ENCODE measurements at regions not wholly inside any gene's neighbourhood (a gene's known extent, or its start where the extent isn't known, plus 50 kb on each side); places are given as distances from the start of the nearest gene placed in this dataset.
"Not testable (repeated sequence)": the region's sequence is repeated elsewhere in the genome, so short reads cannot be mapped to it uniquely, and the experiment has no call there.

DNA sequence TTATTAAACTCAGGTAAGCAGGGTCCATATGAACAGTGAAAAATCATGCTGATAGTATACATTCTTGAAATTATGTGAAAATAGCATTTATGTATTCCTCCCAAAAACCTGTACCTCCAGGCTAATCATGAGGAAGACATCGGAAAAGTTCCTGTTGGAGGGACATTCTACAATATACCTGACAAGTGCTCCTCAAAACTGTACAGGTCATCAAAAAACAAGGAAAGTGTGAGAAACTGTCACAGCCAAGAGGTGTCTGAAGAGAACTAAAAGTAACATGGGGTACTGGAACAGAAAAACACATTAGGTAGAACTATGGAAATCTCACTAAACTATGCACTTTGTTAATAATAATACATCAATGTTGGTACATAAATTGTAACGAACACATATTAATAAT is 326.7 kb downstream of the CRPPA start:
- no peak overlapping the region for H3K27ac Mint-ChIP-seq
- DNase-seq: no peak
- H3K36me3 Mint-ChIP-seq: no peaks in the 10 kb centered on the region
- no peaks in the 10 kb centered on the region for H3K4me1 Mint-ChIP-seq
- H3K27me3 Mint-ChIP-seq: no peaks in the 10 kb centered on the region
- no peak overlapping the region for H3K4me3 Mint-ChIP-seq
- H3K9me3 Mint-ChIP-seq: no peaks in the 10 kb centered on the region

DNA sequence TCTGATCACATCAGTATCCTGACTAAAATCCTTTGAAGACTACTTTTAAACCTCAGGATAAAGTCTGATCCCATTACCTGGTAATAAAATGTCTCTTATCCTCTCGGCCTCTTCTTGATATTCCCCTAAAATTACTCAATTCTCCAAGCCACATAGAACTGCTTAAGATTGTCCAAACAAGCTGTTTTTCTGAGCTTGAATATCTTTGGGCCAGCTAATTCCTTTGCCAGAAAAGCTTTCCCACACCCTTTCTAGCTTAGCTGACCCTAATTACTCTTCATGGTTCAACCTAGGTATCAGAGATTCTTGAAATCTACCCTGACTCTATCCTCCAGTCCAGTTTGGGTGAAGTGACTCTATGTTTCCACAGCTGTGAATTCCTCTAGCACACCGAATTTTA is 328.6 kb downstream of the CRPPA start:
- H3K9me3 Mint-ChIP-seq: no peaks in the 10 kb centered on the region
- no peaks in the 10 kb centered on the region for H3K27me3 Mint-ChIP-seq

DNA sequence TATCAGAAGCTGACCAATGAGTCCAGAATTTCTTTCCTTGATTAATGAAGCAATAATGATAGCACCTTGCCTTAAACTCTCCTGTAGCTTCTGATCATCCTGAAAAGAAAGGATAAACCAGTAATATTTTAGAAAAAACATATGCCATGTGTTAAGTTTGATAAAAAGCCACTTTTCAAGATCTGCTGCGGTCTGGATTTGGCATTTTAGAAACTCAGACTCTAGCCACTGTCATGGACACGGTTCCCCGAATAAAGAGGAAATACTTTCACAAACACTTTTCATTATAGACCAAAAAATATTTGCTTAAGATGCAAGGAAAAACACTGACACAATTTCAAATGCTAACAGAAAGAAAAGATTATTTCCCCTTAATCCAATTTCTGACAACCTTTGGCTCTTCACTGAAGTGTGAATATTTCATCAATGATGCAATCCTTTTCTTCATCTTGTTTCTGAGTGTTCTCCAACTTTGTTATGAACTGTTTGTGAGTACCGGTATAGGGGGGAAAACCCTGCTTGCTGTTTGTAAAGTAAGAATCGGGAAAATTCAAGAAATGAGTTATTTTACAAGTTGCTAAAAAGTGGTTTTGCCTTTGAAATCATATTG is 329.5 kb downstream of the CRPPA start:
- H3K27ac Mint-ChIP-seq: no peak overlapping the region
- H3K36me3 Mint-ChIP-seq: no peaks in the 10 kb centered on the region
- no peaks in the 10 kb centered on the region for H3K9me3 Mint-ChIP-seq
- DNase-seq: no peak
- no peaks in the 10 kb centered on the region for H3K4me1 Mint-ChIP-seq
- H3K4me3 Mint-ChIP-seq: no peak overlapping the region
- no peaks in the 10 kb centered on the region for H3K27me3 Mint-ChIP-seq

More for the DNA sequence above, 328.6 kb downstream of the CRPPA start:
- no peak overlapping the region for H3K4me3 Mint-ChIP-seq
- no peaks in the 10 kb centered on the region for H3K36me3 Mint-ChIP-seq
- no peak for DNase-seq
- H3K4me1 Mint-ChIP-seq: no peaks in the 10 kb centered on the region
- no peak overlapping the region for H3K27ac Mint-ChIP-seq

DNA sequence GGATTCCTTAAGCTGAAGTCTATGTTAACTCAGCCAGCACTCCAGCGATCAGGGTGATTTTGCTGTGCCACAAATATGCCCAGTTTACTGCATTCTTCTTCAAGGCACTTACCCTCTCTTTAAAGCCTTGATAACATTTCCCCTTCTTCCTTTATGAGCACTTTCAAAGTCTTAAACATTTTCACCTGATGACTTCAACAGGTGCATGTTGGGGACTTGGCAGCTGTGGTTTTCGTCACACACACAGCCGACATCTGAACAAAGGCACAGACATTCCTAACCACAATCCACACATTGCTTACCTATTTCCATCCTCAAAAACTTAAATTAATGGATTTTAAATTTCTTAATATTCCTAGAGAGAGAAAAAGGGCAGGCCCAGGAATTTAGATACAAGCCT is 331.5 kb downstream of the CRPPA start:
- H3K4me1 Mint-ChIP-seq: no peaks in the 10 kb centered on the region
- no peak overlapping the region for H3K4me3 Mint-ChIP-seq
- no peak for DNase-seq
- no peaks in the 10 kb centered on the region for H3K9me3 Mint-ChIP-seq
- no peak overlapping the region for H3K27ac Mint-ChIP-seq
- H3K27me3 Mint-ChIP-seq: no peaks in the 10 kb centered on the region
- no peaks in the 10 kb centered on the region for H3K36me3 Mint-ChIP-seq

DNA sequence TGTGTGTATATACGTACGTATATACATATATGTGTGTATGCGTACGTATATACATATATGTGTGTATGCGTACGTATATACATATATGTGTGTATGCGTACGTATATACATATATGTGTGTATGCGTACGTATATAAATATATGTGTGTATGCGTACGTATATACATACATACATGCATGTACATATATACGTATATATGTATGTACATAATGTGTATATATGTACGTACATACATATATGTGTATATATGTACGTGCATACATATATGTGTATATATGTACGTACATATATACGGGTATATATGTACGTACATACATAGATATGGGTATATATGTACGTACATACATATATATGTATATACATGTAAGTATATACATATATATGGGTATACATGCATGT is 332.1 kb downstream of the CRPPA start:
- Mint-ChIP-seq H3K4me1 (no peaks in the 10 kb centered on the region), H3K36me3 (no peaks in the 10 kb centered on the region), H3K4me3 (no peak overlapping the region), H3K27ac (no peak overlapping the region), H3K27me3 (no peaks in the 10 kb centered on the region), H3K9me3 (no peaks in the 10 kb centered on the region)
- DNase-seq: no peak

DNA sequence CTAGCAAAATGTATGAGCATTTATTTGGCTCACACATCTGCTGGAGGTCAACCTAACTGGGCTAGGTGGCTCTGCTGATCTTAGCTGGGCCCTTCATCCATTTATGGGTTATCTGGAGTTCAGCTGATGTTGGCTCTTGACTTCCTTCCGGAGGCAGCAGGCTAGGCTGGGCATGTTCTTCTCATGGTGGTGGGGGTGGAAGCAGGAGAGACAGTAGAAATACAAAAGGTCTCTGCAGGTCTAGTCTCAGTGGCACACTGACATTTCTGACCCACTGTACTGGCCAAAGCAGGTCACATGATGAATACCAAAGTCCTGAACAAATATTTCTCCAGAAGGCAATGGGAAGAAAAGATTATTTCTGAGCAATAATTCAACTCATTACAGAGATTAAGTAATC is 334.6 kb downstream of the CRPPA start:
- Mint-ChIP-seq H3K27me3 (no peaks in the 10 kb centered on the region), H3K4me1 (no peaks in the 10 kb centered on the region), H3K36me3 (no peaks in the 10 kb centered on the region), H3K9me3 (no peaks in the 10 kb centered on the region), H3K27ac (no peak overlapping the region), H3K4me3 (no peak overlapping the region)
- no peak for DNase-seq

DNA sequence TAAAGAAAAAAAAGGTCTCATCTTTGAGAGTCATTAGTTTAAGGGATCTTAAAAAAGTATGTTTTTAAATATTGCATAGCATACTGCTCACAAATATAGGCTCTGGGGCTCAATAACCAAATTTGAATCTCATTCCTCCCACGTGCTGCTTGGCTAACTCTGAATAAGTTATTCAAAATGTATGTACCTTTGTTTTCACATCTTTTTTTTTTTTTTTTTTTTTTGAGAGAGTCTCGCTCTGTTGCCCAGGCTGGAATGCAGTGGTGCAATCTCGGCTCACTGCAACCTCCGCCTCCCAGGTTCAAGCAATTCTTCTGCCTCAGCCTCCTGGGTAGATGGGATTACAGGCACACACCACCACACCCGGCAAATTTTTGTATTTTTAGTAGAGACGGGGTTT is 335.6 kb downstream of the CRPPA start:
- H3K27me3 Mint-ChIP-seq, H3K9me3 Mint-ChIP-seq: not testable (repeated sequence)

DNA sequence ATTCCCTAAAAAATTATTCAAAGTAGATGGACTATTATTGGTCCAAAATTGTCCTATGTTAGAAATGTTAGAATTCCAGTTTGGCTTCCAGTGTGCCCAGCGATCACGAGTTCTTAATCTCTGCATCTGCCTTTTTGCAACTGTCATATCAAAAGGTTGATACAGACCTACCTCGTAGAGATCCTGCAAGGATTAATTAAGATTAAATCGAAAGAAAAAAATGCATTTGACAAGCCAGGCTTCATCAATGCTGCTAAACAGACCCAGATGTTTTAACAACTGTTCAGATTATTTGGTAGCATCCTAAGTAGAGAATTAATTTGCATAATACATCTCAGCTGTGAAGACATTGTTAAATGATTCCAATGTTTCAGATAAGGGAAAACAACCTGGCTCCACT is 336.5 kb downstream of the CRPPA start:
- H3K4me3 Mint-ChIP-seq: no peak overlapping the region
- H3K27me3 Mint-ChIP-seq: no peaks in the 10 kb centered on the region
- DNase-seq: no peak
- H3K27ac Mint-ChIP-seq: no peak overlapping the region
- no peaks in the 10 kb centered on the region for H3K4me1 Mint-ChIP-seq
- no peaks in the 10 kb centered on the region for H3K9me3 Mint-ChIP-seq
- no peaks in the 10 kb centered on the region for H3K36me3 Mint-ChIP-seq

More for the DNA sequence above, 335.6 kb downstream of the CRPPA start:
- H3K4me1 Mint-ChIP-seq, H3K27ac Mint-ChIP-seq, DNase-seq, H3K36me3 Mint-ChIP-seq, H3K4me3 Mint-ChIP-seq: not testable (repeated sequence)

DNA sequence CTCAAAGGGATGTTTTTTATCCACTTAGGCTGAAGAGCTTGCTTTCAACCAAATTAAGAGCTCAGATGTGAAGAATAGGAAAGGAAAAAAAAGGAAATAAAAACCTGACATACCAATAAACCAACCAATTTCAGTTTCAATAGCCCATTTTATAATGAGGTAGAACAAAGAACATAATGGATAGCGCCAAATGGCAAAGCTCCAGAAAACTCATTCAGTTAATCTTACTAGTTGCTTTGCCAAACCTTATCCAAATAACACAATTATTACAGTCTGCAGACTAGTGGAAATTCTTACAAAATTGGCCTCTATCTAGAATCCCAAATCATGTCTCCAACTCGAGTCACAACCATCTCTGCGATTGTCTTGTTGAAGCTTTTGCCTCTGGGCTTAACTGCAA is 337.0 kb downstream of the CRPPA start:
- no peaks in the 10 kb centered on the region for H3K27me3 Mint-ChIP-seq
- no peaks in the 10 kb centered on the region for H3K9me3 Mint-ChIP-seq
- no peak overlapping the region for H3K27ac Mint-ChIP-seq
- DNase-seq: no peak
- no peak overlapping the region for H3K4me3 Mint-ChIP-seq
- no peaks in the 10 kb centered on the region for H3K4me1 Mint-ChIP-seq
- no peaks in the 10 kb centered on the region for H3K36me3 Mint-ChIP-seq

DNA sequence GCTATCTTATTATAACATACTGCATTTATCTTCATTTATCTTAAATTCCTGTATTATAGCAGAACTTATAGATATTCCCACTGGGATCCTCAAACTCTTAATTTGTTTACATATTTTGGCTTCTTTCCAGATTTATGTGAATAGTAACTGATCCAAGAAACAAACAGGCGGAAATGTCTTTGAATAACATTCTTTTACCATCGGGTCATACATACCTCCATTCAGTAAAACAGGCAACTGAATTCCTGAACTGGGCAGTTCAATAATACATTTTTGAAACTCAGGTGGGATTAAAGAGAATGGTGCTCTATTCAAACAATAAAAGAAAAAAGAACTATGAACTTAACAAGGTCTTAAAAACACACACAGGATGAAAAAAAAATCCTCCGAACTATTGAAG is 337.4 kb downstream of the CRPPA start:
- no peaks in the 10 kb centered on the region for H3K4me1 Mint-ChIP-seq
- no peak overlapping the region for H3K4me3 Mint-ChIP-seq
- H3K36me3 Mint-ChIP-seq: no peaks in the 10 kb centered on the region
- DNase-seq: no peak
- no peaks in the 10 kb centered on the region for H3K9me3 Mint-ChIP-seq
- no peaks in the 10 kb centered on the region for H3K27me3 Mint-ChIP-seq
- no peak overlapping the region for H3K27ac Mint-ChIP-seq

DNA sequence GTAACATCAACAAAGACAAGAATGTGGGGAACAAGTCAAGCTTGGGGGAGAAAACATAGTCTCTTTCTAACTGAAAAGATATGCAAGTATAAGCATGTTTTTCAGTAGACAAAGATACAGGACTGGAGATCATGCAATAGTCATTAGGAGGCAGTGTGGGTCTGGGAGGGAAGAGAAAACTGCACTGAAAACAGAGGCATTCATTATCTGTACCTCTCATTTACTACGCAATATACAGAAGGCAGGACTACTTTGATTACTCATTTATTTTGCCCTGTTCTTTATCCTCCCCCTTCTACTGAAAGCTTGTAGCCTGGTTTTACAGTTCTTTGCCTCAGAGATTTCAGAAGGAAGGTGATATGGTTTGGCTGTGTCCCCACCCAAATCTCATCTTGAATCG is 341.2 kb downstream of the CRPPA start:
- no peak for DNase-seq
- H3K27ac Mint-ChIP-seq: no peak overlapping the region
- no peaks in the 10 kb centered on the region for H3K27me3 Mint-ChIP-seq
- no peaks in the 10 kb centered on the region for H3K4me1 Mint-ChIP-seq
- H3K9me3 Mint-ChIP-seq: no peaks in the 10 kb centered on the region
- H3K36me3 Mint-ChIP-seq: no peaks in the 10 kb centered on the region
- H3K4me3 Mint-ChIP-seq: no peak overlapping the region

DNA sequence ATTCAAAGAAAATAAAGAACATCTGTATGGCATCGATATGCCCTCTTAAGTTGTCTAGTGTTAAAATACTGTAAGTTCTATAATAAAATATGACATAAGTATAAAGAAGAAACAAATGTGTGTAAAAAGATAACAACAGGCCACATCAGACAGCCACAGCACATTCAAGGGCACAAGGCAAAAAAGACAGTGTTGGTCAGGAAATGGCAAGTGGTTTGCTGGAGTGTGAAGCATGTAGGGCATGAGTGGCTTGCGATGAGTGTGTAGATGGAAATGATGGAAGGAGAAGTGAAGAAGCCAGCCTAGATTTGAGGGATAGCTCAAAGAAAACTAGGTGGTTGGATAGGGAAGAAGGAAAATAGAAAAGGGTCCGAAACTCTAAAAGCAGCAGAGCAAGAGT is 341.6 kb downstream of the CRPPA start:
- Mint-ChIP-seq H3K4me3 (no peak overlapping the region), H3K4me1 (no peaks in the 10 kb centered on the region), H3K27ac (no peak overlapping the region), H3K9me3 (no peaks in the 10 kb centered on the region), H3K27me3 (no peaks in the 10 kb centered on the region), H3K36me3 (no peaks in the 10 kb centered on the region)
- no peak for DNase-seq

DNA sequence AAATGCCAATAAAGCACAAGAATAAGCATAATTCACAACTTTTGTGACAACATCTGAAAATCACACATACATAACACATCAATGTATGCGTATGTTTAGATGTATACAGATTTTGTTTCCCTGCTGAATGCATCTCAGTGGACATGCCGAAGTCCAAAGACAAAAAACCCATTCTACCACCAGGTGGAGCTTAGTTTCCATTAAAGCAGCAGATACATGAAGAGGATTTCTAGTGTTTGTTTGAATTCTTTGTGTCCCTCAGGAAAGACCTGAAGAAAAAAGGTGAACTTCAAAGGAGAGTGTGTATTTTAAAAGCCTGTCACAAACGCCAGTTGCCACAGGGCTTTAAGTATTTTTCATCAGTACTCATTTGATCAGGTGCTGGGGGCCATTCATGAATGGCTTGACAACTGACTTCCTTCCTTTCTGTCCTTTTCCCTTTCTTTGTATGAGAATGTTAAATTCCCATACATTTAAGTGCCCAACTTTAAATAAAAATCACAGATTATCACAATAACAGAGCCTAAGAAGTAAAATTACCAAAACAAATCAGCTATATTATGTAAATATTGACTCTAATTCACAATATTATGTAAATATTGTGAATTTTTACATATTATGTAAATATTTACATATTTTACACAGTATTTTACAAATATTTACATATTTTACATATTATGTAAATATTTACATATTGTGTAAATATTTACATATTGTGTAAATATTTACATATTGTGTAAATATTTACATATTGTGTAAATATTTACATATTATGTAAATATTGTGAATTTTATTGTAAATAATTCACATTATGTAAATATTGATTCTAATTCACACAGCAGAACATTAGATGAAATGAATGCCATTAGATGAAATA is 343.0 kb downstream of the CRPPA start:
- Mint-ChIP-seq H3K27me3 (no peaks in the 10 kb centered on the region), H3K4me1 (no peaks in the 10 kb centered on the region), H3K4me3 (no peak overlapping the region), H3K9me3 (no peaks in the 10 kb centered on the region), H3K36me3 (no peaks in the 10 kb centered on the region), H3K27ac (no peak overlapping the region)
- DNase-seq: no peak

DNA sequence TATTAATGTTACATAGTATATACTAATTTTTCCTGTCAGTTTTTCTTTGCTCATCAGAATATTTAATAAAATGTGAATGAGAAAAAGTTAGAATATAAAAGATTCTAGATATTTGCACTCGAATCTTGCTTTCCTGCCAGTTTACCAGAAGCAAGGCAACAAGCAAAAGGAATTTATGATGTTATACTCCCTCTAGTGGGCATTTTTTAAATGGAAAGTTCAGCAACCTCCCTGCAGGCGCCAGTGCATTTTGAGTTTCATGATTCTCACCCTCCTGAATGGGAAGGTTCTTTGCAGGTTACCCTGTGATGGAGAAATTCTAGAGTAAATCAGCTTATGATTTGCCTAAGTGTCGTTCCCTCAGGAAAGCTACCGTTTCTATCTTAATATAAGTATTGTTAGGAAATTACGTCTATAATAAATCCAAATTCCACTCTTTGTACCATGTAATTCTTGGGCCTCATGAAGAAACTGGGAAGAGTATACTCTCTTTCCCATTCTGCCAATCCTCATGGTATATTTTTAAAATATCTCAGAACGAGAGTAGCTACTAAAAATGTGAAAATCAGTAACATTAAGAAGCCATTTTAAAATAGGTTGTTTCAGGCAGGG is 350.0 kb downstream of the CRPPA start:
- Mint-ChIP-seq H3K4me1 (no peaks in the 10 kb centered on the region), H3K4me3 (no peak overlapping the region), H3K27ac (no peak overlapping the region), H3K27me3 (peaks cover 10% of the 10 kb centered on the region), H3K9me3 (no peaks in the 10 kb centered on the region), H3K36me3 (no peaks in the 10 kb centered on the region)
- no peak for DNase-seq

DNA sequence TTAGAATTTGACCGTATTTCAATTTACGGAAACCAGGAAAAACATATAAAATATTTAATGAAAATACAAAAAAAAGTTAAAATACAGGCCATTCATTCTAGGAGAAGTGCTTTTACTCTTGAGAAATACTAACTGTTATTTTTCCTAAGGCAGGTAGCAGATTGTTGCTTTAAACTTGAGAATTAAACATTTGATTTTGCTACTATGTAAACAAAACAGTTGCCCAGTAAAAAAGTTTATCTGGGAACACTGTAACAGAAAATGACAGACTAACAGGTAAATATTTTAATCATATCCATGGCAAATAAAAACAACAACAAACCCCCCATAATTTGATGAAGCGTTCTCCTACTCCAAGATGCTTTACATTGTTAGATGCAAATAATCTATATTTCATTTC is 350.5 kb downstream of the CRPPA start:
- H3K36me3 Mint-ChIP-seq: no peaks in the 10 kb centered on the region
- no peak for DNase-seq
- no peak overlapping the region for H3K27ac Mint-ChIP-seq
- H3K4me3 Mint-ChIP-seq: no peak overlapping the region
- no peaks in the 10 kb centered on the region for H3K9me3 Mint-ChIP-seq
- H3K27me3 Mint-ChIP-seq: peaks cover 10% of the 10 kb centered on the region
- H3K4me1 Mint-ChIP-seq: no peaks in the 10 kb centered on the region

DNA sequence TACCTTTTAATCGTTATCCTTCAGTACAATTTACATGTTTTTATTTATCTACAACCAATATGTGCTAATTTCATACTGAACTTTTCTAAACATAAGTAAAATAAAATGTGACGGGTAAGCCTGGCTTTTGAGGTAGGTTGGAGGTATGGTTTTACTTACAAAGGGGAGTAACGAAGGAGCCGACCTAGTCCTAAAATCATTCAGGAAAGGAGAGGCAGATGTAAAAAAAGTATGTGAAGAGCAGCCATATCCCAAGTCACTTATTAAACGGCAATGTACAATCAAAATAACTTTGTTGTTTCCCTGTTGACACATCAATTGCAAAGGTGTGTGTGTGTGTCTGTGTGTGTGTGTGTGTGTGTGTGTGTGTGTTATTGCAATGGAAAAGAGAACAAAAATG is 351.3 kb downstream of the CRPPA start:
- Mint-ChIP-seq H3K36me3 (no peaks in the 10 kb centered on the region), H3K9me3 (no peaks in the 10 kb centered on the region), H3K4me3 (no peak overlapping the region), H3K27me3 (peaks cover 10% of the 10 kb centered on the region), H3K27ac (no peak overlapping the region), H3K4me1 (no peaks in the 10 kb centered on the region)
- no peak for DNase-seq

All from activated naive CD8-positive, alpha-beta T cell treated with anti-CD3 and anti-CD28 coated beads for 36 hours (primary cell).